Ovary (tissue), 7 donors: ENCODE measurements at regions not wholly inside any gene's neighbourhood (a gene's known extent, or its start where the extent isn't known, plus 50 kb on each side); places are given as distances from the start of the nearest gene placed in this dataset.

ENCODE experiments used
- DNase-seq, 5 donors: peaks; one replicate each; pipeline ENCODE4 v3.0.0-alpha.2; 2019 to 2020
- H3K27ac ChIP-seq, 2 donors: fragments of 200-600 bp; one replicate each; pipeline versions ENCODE4 v1.5.1 to v1.8.0; 2019 to 2022
- H3K27me3 ChIP-seq: fragments of 200-600 bp; one replicate; pipeline ENCODE4 v1.8.0; 2022
- H3K36me3 ChIP-seq: fragments of 200-600 bp; sonication (generic); one replicate; pipeline ENCODE4 v1.5.1; 2019
- H3K4me1 ChIP-seq: one replicate; pipeline ENCODE4 v1.8.1; 2013; ENCODE audit warnings: mild to moderate bottlenecking, moderate library complexity; ENCODE audit not compliant: insufficient read depth
- H3K4me3 ChIP-seq: fragments of 200-600 bp; sonication (generic); one replicate; pipeline ENCODE4 v1.5.1; 2017
- H3K9me3 ChIP-seq, 2 donors: fragments of 200-600 bp in 1 of 2; sonication (generic) in 1 of 2; one replicate each; pipeline versions ENCODE4 v1.5.1 to v1.8.1; 2013 to 2019; ENCODE audit warnings: mild to moderate bottlenecking in 1 of 2, moderate library complexity in 1 of 2
- CTCF ChIP-seq, 3 donors: fragments of 450-650 bp in 2 of 3; fragments of 200-600 bp in 1 of 3; IDR thresholded peaks; one replicate each; pipeline versions ENCODE4 v1.5.1 to v1.8.0; 2016 to 2022; ENCODE audit warnings: antibody characterized with exemption in 3 of 3, mild to moderate bottlenecking in 1 of 3
- EP300 ChIP-seq: sonication (generic); formaldehyde crosslinking; IDR thresholded peaks from one replicate; pipeline ENCODE4 v1.6.1; 2017; ENCODE audit warnings: antibody characterized with exemption
- POLR2A ChIP-seq: fragments of 450-650 bp; IDR thresholded peaks from one replicate; pipeline ENCODE4 v1.6.1; 2017; ENCODE audit warnings: antibody characterized with exemption, mild to moderate bottlenecking, moderate library complexity
- WGBS, 3 donors: extraction: QIAGEN DNeasy Blood & Tissue Kit in 1 of 3; methylation state at CpG; one replicate each; pipeline versions ENCODE4 v1.1.5 to v1.1.7; 2013 to 2017; 5-methylcytosine and 5-hydroxymethylcytosine counted together
- intact Hi-C, 4 donors: fragments of 100-400 bp; cut with DNase I; formaldehyde crosslinking; loops; one replicate each; pipeline versions ENCODE4 v1.11.0 to v1.15.1; 2022 to 2023
- donor health status: DM: no; HTN: no; CAD: no; lungs with moderate emphysema.
- donor health status: DM: no; HTN: no; CAD: no.
- donor health status: Bipolar disorder and iron deficiency.
- donor health status: DM: no; HTN: no; CAD: no.
- donor health status: DM: yes; HTN: yes; CAD: no.

- Histone ChIP-seq H3K27ac (no peak overlapping the region), H3K36me3 (no peaks in the 10 kb centered on the region), H3K27me3 (peaks cover 2% of the 10 kb centered on the region), H3K4me3 (no peak overlapping the region), H3K9me3 (no peaks in the 10 kb centered on the region), H3K4me1 (no peaks in the 10 kb centered on the region)
- no peak for TF ChIP-seq EP300
- TF ChIP-seq CTCF (IDR thresholded peaks at IDR 0.05) = no peak
- no peak for TF ChIP-seq POLR2A
- no peak for DNase-seq
- 72 to 77% (median 74%) methylated on average over 5 of the region's 5 CpGs for WGBS, 3 donors
- intact Hi-C loops = no loop called here
Observed at GRCh38 chr6:68473433-68474210, 161.5 kb upstream of the ADGRB3 start.

GRCh38 chr6:68468244-68468884 is 166.7 kb upstream of the ADGRB3 start:
- intact Hi-C loops = no loop called here

GRCh38 chr6:68458447-68458846 is 176.6 kb upstream of the ADGRB3 start:
- intact Hi-C loops = no loop called here
- TF ChIP-seq EP300 (no peak), POLR2A (no peak), CTCF (IDR thresholded peaks at IDR 0.05) (no peak)
- H3K27me3 ChIP-seq = no peaks in the 10 kb centered on the region
- H3K27ac ChIP-seq = no peak overlapping the region
- no peak for DNase-seq
- H3K9me3 ChIP-seq = no peaks in the 10 kb centered on the region
- WGBS, 3 donors = 59 to 78% (median 65%) methylated on average over 3 of the region's 3 CpGs
- no peaks in the 10 kb centered on the region for H3K4me1 ChIP-seq
- no peaks in the 10 kb centered on the region for H3K36me3 ChIP-seq
- H3K4me3 ChIP-seq = no peak overlapping the region

More at GRCh38 chr6:68468244-68468884, 166.7 kb upstream of the ADGRB3 start:
- Histone ChIP-seq H3K36me3 (no peaks in the 10 kb centered on the region), H3K27me3 (no peaks in the 10 kb centered on the region), H3K4me1 (no peaks in the 10 kb centered on the region), H3K9me3 (no peaks in the 10 kb centered on the region), H3K4me3 (no peak overlapping the region), H3K27ac (no peak overlapping the region)
- 44 to 59% (median 46%) methylated on average over 4 of the region's 4 CpGs for WGBS, 3 donors
- no peak for DNase-seq
- no peak for TF ChIP-seq CTCF (IDR thresholded peaks at IDR 0.05)
- no peak for TF ChIP-seq POLR2A
- TF ChIP-seq EP300 = no peak

GRCh38 chr6:68447112-68447511 is 188.0 kb upstream of the ADGRB3 start:
- H3K4me3 ChIP-seq = no peak overlapping the region
- no peaks in the 10 kb centered on the region for H3K9me3 ChIP-seq
- WGBS, 3 donors = 76 to 86% (median 80%) methylated on average over 4 of the region's 4 CpGs
- no peaks in the 10 kb centered on the region for H3K27me3 ChIP-seq
- H3K4me1 ChIP-seq = no peaks in the 10 kb centered on the region
- no peak overlapping the region for H3K27ac ChIP-seq
- intact Hi-C loops = no loop called here
- no peak for DNase-seq
- TF ChIP-seq EP300 (no peak), CTCF (IDR thresholded peaks at IDR 0.05) (no peak), POLR2A (no peak)
- H3K36me3 ChIP-seq = no peaks in the 10 kb centered on the region
